Fibroblast of the aortic adventitia (primary cell): ENCODE measurements at regions not wholly inside any gene's neighbourhood (a gene's known extent, or its start where the extent isn't known, plus 50 kb on each side); places are given as distances from the start of the nearest gene placed in this dataset.

ENCODE experiments used
- DNase-seq: peaks from one replicate; pipeline ENCODE4 v3.0.0-alpha.2; 2010; ENCODE audit warnings: low read depth
- H3K4me3 ChIP-seq: 2 replicates; pipeline ENCODE4 v1.5.1; 2011; ENCODE audit warnings: low read depth, mild to moderate bottlenecking, control low read depth, low read length, moderate library complexity
- TF ChIP-seq, protein P1 (sequence below): IDR thresholded peaks from 2 replicates; pipeline ENCODE4 v1.5.1; 2011; ENCODE audit warnings: mild to moderate bottlenecking, low read length, control low read depth, inconsistent platforms; ENCODE audit not compliant: insufficient read depth

DNA sequence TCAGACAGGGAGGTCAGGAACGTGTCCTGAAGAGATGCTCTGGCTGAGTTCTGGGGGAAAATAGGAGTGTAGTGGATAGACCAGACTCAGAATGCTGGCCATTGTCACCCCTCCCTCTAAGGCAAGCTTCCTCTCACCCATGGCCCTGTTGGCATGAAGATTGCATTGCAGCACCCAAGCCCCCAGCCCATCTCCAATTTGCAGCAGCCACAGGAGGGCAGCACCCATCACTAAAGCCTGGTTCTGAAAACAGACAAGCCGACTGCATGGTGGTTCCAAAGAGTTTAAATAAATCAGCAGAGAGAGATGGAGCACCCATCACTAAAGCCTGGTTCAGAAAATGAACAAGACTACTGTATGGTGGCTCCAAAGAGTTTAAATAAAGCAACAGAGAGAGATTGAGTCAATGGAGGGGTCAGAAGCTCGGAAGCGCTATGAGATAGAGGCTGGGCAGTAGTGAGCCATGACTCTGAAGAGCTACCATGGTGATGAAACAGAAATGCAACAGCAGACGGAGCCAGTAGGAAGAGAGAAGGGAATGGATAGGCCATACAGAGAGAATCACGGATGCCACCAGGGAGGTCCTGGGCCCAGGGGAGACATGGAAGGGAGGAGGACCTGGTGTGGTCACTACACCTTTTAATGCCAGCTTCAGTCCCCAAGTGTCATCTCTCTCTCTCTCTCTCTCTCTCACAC, 237.9 kb upstream of the MYO3A start:
- H3K4me3 ChIP-seq = no peak overlapping the region
- TF ChIP-seq, protein P1, sequence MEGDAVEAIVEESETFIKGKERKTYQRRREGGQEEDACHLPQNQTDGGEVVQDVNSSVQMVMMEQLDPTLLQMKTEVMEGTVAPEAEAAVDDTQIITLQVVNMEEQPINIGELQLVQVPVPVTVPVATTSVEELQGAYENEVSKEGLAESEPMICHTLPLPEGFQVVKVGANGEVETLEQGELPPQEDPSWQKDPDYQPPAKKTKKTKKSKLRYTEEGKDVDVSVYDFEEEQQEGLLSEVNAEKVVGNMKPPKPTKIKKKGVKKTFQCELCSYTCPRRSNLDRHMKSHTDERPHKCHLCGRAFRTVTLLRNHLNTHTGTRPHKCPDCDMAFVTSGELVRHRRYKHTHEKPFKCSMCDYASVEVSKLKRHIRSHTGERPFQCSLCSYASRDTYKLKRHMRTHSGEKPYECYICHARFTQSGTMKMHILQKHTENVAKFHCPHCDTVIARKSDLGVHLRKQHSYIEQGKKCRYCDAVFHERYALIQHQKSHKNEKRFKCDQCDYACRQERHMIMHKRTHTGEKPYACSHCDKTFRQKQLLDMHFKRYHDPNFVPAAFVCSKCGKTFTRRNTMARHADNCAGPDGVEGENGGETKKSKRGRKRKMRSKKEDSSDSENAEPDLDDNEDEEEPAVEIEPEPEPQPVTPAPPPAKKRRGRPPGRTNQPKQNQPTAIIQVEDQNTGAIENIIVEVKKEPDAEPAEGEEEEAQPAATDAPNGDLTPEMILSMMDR = no peak
- no peak for DNase-seq

DNA sequence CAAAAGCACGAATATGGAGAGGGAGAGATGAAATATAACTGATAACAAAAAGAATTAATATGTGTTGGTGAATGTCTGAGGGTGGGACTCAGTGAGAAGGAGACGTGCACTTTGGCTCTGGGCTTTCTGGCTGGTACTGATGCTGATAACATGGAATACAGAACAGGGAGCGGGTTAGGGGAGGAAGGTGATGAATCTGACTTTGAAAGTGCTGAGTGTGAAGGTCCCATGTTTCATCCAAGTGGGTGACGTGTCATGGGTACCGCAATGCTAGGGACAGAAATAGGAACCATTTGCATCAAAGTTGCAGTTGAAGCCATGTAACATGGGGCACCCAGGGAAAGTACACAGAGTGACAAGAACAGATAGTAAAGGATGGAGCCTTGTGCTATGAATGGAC, 236.6 kb upstream of the MYO3A start:
- no peak for DNase-seq
- TF ChIP-seq, protein P1 = no peak

DNA sequence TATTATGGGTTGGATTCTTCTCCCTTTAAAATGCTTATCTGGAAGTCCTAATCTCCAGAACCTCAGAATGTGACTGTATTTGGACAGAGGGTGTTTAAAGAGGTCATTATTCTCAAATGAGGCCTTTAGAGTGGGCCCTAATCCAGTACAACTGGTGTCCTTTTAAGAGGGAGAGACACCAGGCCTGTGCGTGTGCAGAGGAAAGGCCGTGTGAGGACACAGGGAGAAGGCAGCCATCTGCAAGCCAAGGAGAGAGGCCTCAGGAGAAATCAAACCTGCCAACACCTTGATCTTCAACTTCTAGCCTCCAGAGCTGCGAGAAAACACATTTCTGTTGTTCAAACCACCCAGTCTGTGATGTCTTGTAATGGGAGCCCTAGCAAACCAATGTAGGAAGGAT, 235.4 kb upstream of the MYO3A start:
- no peak for DNase-seq
- TF ChIP-seq, protein P1 = no peak
- no peak overlapping the region for H3K4me3 ChIP-seq

More for the DNA sequence above, 236.6 kb upstream of the MYO3A start:
- no peak overlapping the region for H3K4me3 ChIP-seq

DNA sequence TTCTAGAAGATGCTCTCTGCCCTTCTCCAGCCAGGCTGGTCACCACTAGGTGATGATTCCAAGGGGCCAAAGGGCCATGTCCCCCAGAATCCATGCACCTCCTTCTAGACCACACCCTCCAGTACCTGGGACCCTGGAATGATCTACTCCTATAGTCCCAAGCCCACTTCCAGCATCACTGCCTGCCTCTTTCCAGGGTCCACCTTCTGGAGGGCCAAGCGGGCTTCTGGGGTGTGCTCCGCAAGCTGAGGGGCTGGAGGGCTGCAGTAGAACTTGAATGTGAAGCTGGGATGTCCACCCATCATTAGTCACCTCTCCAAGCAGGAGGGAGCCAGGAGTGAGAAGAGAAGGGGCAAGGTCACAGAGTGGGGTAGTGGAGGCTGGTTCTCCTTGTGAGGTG, 234.4 kb upstream of the MYO3A start:
- no peak for DNase-seq
- TF ChIP-seq, protein P1 = no peak
- no peak overlapping the region for H3K4me3 ChIP-seq

DNA sequence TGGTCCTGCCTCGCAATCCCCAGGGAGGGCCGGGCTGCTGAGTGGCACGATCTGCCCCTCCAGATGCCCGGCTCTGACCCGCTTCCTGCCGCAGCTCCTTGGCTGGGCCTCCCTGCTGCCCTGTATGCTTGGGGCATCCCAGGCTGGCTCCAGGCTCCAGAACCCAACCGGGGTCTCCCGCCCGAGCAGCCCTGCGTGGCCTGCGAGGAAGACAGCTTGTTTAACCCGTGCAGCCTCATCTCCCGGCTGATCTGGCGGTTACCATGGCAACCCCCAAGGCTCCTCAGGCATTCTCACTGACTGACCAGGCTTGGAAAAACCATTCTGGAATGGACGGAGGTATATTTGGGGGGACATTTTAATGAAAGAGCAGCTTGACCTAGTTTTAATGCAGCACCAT, 232.4 kb upstream of the MYO3A start:
- TF ChIP-seq, protein P1 = no peak
- no peak for DNase-seq
- no peak overlapping the region for H3K4me3 ChIP-seq

DNA sequence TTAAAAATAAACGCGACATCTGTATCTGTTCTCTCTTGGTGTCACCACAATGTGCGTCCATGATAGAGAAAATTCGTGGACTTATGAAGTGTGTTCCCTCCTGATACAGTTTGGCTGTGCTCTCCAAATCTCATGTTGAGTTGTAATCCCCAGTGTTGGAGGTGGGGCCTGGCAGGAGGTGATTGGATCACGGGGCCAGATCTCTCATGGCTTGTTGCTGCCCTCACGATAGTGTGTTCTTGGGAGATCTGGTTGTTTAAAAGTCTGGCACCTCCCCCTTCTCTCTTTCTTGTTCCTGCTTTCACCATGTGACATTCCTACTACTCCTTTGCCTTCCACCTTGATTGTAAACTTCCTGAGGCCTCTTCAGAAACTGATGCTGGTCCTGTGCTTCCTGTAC, 229.4 kb upstream of the MYO3A start:
- no peak overlapping the region for H3K4me3 ChIP-seq
- no peak for DNase-seq
- TF ChIP-seq, protein P1 = no peak

DNA sequence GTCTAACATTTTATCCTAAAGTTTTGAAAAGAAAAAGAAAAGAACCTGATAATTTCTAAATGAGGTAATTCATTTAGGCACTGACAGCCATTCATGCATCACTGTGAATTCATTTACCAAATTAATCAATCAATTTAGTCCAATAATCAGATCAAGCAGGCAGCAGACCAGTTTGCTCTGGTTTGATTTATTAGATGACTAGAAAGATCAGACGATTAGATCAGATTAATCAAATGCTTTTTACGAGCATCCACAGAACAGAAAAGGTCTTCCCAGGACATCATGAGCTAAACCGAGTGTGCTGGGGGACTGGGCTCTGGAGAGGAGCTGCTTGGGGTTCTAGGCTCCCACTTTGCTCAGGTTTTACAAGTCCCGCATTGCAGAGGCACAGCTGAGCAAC, 226.5 kb upstream of the MYO3A start:
- DNase-seq = no peak
- TF ChIP-seq, protein P1 = no peak
- no peak overlapping the region for H3K4me3 ChIP-seq
